ENCODE measurements at regions not wholly inside any gene's neighbourhood (a gene's known extent, or its start where the extent isn't known, plus 50 kb on each side); places are given as distances from the start of the nearest gene placed in this dataset.

GRCh38 chr6:48833916-48834315 lies 629.1 kb downstream of the MMUT start:
- TF ChIP-seq, protein P1, sequence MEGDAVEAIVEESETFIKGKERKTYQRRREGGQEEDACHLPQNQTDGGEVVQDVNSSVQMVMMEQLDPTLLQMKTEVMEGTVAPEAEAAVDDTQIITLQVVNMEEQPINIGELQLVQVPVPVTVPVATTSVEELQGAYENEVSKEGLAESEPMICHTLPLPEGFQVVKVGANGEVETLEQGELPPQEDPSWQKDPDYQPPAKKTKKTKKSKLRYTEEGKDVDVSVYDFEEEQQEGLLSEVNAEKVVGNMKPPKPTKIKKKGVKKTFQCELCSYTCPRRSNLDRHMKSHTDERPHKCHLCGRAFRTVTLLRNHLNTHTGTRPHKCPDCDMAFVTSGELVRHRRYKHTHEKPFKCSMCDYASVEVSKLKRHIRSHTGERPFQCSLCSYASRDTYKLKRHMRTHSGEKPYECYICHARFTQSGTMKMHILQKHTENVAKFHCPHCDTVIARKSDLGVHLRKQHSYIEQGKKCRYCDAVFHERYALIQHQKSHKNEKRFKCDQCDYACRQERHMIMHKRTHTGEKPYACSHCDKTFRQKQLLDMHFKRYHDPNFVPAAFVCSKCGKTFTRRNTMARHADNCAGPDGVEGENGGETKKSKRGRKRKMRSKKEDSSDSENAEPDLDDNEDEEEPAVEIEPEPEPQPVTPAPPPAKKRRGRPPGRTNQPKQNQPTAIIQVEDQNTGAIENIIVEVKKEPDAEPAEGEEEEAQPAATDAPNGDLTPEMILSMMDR (conservative IDR thresholded peaks at IDR 0.05): no peak
- TF ChIP-seq EZH2 (IDR thresholded peaks at IDR 0.05; ENCODE audit: low read depth): no peak

Data from PC-9 (cell line).